GM21528 (cell line): ENCODE measurements at regions not wholly inside any gene's neighbourhood (a gene's known extent, or its start where the extent isn't known, plus 50 kb on each side); places are given as distances from the start of the nearest gene placed in this dataset.

Experiments used
- ATAC-seq: cut with Tn5 transposase; IDR thresholded peaks from one replicate; pipeline ENCODE4 v1.9.1; 2021; ENCODE audit warnings: mild to moderate bottlenecking, moderate library complexity; ENCODE audit not compliant: unreplicated experiment, low FRiP score

DNA sequence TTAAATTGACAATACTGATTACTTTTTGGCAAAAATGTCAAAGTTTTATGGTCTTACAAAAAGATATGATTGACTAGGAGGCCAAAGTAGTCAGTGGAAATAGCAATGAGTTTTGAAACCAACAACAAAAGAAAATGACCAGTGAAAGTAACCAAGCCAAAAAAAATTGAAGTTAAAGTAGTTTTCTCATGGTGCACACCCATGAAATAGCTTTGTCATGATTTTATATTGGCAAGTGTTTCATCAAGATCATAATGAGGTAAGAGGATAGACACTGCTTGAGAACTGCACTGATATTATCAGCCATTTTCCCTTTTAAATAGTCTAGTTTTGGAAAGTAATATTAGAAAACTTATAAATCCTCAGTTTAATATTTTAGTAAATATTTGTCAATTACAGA, 206.2 kb upstream of the ADAMTS5 start:
- no peak for ATAC-seq

DNA sequence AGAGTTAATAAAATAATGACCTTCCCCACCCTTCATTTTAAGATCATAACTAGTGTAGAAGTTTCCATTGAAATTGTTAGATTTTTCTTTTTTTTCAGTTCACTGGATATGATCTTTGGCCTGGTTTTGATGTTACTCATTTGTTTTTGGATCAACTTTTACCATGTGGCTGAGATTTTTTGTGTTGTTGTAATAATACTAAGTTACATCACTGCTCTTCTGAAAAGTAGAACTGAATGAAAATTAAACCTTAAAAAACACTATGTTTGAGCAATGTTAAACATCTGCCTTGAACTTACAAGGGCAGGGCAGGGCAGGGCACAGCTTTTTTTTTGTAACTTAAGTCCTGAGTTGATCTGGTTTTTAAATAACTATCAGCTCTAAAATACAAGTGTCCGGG, 204.8 kb upstream of the ADAMTS5 start:
- ATAC-seq: no peak

DNA sequence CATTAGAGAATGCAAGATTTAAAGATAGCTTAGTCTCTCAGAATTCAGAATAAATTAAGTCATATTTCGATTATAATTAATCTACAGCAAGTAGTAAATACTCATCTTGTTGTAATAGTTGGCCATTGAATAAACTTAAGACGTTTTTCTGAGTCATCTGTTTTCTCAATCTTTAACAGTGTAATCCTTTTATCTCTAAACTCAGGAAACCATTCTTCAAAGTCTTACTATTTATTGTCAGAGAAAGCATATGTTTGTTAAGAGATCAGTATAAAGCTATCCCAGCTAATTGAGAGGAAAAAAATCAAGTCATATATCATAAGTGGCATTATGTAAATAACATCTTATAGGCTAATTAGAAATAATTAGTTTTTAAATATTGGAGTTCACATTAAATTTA, 201.2 kb upstream of the ADAMTS5 start:
- no peak for ATAC-seq

GRCh38 chr21:27164208-27165177, 197.6 kb upstream of the ADAMTS5 start:
- ATAC-seq: no peak

GRCh38 chr21:27158967-27159366, 192.1 kb upstream of the ADAMTS5 start:
- ATAC-seq: no peak

- no peak for ATAC-seq
These were observed 190.2 kb upstream of the ADAMTS5 start for GRCh38 chr21:27157097-27157496.

DNA sequence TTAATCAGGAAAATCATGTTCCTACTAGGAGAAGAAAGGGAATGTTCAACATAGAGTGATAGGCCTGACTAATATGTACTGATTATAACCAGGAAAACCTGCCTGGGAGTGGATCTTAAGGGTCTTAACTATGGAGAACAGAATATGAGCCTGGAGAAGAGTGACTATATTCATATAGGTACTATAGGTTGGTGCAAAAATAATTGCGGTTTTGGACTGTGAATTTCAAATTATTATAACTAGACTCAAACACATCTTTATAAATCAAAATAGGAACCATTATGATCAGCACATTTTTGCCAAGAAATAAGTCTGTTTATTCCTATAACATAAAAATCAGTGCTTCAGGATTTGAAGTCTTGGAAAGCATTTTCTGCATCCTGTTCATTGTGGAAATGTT, 189.8 kb upstream of the ADAMTS5 start:
- ATAC-seq: no peak

GRCh38 chr21:27155130-27155500, 188.2 kb upstream of the ADAMTS5 start:
- no peak for ATAC-seq

DNA sequence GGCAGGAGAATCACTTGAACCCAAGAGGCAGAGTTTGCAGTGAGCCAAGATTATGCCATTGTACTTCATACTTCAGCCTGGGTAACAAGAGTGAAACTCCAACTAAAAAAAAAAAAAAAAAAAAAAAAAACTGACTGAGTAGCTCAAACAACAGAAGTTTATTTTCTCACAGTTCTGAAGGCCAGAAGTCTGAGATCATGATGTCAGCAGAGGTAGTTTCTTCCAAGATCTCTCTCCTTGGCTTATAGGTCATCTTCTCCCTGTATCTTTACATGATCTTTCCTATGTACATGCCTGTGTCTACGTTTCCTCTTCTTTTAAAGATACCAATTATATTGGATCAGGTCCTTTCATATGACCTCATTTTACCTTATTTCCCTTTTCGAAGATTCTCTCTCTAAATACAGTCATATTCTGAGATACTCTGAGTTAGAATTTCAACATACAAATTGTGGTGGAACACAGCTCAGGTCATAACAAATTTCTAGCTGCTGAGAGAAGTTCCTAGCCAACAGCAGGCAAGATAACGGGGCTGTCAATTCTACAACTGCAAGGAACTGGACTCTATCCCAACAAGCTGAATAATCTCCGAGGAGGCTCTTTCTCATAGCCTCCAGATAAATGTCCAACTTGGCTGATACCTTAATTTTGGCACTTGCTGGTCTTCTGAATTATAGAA, 187.7 kb upstream of the ADAMTS5 start:
- no peak for ATAC-seq

DNA sequence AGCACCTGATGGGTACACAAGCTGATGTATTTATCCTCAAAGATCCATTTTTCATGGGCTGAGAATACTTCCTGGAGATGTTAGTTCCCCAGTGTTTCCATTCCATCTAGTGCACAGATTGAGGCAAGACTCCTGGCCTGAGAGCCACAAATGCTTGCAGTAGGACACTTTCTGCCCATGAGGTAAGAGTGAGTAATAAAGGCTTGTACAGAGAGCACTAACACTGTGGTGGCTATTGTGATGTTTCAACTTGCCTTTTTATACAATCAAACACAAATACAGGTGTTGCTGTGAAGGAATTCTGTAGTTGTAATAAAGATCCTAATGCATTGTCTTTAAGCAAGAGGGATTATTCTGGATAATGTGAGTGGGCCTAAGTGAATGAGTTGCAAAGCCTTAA, 186.1 kb upstream of the ADAMTS5 start:
- no peak for ATAC-seq

- ATAC-seq: no peak
These were observed 182.1 kb upstream of the ADAMTS5 start for GRCh38 chr21:27149034-27149433.

- no peak for ATAC-seq
These were observed 179.4 kb upstream of the ADAMTS5 start for GRCh38 chr21:27146268-27146667.

GRCh38 chr21:27145134-27145798, 178.4 kb upstream of the ADAMTS5 start:
- ATAC-seq: no peak

- no peak for ATAC-seq
These were observed 176.6 kb upstream of the ADAMTS5 start for GRCh38 chr21:27143476-27143875.

- no peak for ATAC-seq
These were observed 172.6 kb upstream of the ADAMTS5 start for GRCh38 chr21:27139526-27139925.

GRCh38 chr21:27134516-27134915, 167.6 kb upstream of the ADAMTS5 start:
- ATAC-seq: no peak

DNA sequence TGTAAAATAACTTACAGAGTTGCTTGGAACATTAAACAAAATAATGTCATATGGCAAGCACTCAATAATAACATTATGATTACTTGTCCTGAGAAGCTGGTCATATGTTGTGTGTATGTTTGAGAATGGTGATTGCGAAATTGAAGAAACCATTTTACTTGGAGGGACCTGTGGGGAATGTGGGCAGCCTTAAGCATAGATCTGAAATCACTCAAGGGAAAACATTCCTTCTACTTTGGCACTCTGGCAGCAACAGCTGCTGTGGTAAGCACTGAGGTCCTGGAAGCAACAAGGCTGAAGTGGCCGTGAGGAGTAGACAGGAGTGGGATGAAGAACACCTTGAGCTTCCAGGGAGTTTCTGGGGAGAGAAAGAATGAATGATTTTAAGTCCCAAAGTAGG, 165.4 kb upstream of the ADAMTS5 start:
- no peak for ATAC-seq

DNA sequence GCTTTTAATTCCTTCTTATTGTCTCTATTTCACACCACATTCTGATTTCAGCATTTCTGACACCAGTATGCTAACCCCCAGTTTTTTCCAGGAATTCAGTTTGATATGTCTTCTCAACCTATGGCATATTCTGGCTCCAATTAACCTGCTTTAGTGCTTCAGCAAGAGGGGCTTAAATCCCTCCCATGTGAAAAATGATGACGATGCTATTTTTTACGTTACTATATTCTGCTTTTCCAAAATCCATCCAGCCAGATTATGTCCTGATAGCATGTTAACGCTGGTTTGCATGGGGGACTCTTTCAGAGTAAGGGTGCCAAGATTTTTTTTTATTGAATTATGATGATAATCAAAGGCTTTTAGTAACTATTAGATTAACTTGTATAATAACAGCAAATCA, 163.3 kb upstream of the ADAMTS5 start:
- no peak for ATAC-seq

DNA sequence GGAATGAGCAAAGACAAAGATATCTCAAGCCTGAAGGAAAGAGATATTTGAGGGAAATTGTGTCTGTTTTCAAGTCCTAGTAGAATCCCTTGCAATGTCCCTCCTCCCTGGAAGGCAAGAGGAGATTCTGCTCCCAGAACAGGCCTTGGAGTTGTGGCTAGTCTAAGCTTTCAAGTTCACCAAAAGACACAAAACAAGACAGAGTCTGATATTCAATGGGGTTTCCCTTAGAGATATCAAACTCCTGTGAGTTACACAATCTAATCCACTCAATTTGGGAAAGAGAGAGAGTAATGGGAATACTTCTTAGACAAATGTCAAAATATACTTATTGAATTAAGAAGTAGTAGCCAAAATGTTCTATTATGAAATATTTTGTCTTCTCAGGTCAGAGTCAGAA, 162.8 kb upstream of the ADAMTS5 start:
- ATAC-seq: no peak

- ATAC-seq: no peak
These were observed 162.3 kb upstream of the ADAMTS5 start for GRCh38 chr21:27129215-27129614.

- ATAC-seq: no peak
These were observed 159.3 kb upstream of the ADAMTS5 start for GRCh38 chr21:27126140-27126539.
